SU-DHL-6 (cell line): ENCODE measurements at regions not wholly inside any gene's neighbourhood (a gene's known extent, or its start where the extent isn't known, plus 50 kb on each side); places are given as distances from the start of the nearest gene placed in this dataset.

ENCODE experiments used
- CTCF ChIP-seq: fragments of 200-600 bp; sonication (generic); IDR thresholded peaks from one replicate; pipeline ENCODE4 v1.5.1; 2017; ENCODE audit warnings: antibody characterized with exemption, mild to moderate bottlenecking, low read length, moderate library complexity; ENCODE audit not compliant: insufficient read depth, poor library complexity, severe bottlenecking
- EZH2phosphoT487 ChIP-seq: fragments of 200-600 bp; sonication (generic), shearing (Covaris generic); conservative IDR thresholded peaks from 2 replicates; pipeline ENCODE4 v1.6.1; 2018; ENCODE audit warnings: mild to moderate bottlenecking, antibody characterized with exemption, low read length, moderate library complexity, mixed read lengths

GRCh38 chr10:128421371-128422160 lies 295.3 kb upstream of the MKI67 start:
- TF ChIP-seq CTCF (no peak), EZH2phosphoT487 (no peak)
